Immature natural killer cell (primary cell): ENCODE measurements at regions not wholly inside any gene's neighbourhood (a gene's known extent, or its start where the extent isn't known, plus 50 kb on each side); places are given as distances from the start of the nearest gene placed in this dataset.

Source experiments
- DNase-seq, 3 donors: peaks; one replicate each; pipeline ENCODE4 v3.0.0; 2022; ENCODE audit warnings: mixed read lengths in 1 of 3
- H3K27ac Mint-ChIP-seq, 6 donors: one replicate each; pipeline ENCODE4 v1.8.0; 2020; ENCODE audit warnings: mixed read lengths in 6 of 6, mild to moderate bottlenecking in 5 of 6, inconsistent platforms in 4 of 6, moderate library complexity in 3 of 6
- H3K27me3 Mint-ChIP-seq, 3 donors: one replicate each; pipeline ENCODE4 v1.8.0; 2020 to 2021; ENCODE audit warnings: low read depth in 3 of 3, mild to moderate bottlenecking in 3 of 3, mixed read lengths in 3 of 3, moderate library complexity in 3 of 3, inconsistent platforms in 1 of 3
- H3K36me3 Mint-ChIP-seq, 3 donors: one replicate each; pipeline ENCODE4 v1.8.0; 2020; ENCODE audit warnings: mixed read lengths in 3 of 3, inconsistent platforms in 2 of 3, mild to moderate bottlenecking in 2 of 3
- H3K4me1 Mint-ChIP-seq, 2 donors: one replicate each; pipeline ENCODE4 v1.8.0; 2020; ENCODE audit warnings: inconsistent platforms in 2 of 2, mild to moderate bottlenecking in 2 of 2, mixed read lengths in 2 of 2, moderate library complexity in 1 of 2
- H3K4me3 Mint-ChIP-seq, 5 donors: one replicate each; pipeline ENCODE4 v1.8.0; 2020; ENCODE audit warnings: mild to moderate bottlenecking in 5 of 5, mixed read lengths in 5 of 5, inconsistent platforms in 3 of 5, moderate library complexity in 3 of 5
- H3K9me3 Mint-ChIP-seq, 6 donors: one replicate each; pipeline ENCODE4 v1.8.0; 2020; ENCODE audit warnings: mild to moderate bottlenecking in 6 of 6, mixed read lengths in 6 of 6, inconsistent platforms in 4 of 6, moderate library complexity in 3 of 6

GRCh38 chr7:81648716-81649115, 121.1 kb downstream of the HGF start:
- DNase-seq = no peak
- H3K9me3 Mint-ChIP-seq = peaks cover 7 to 65% (median 22%) of the 10 kb centered on the region in 6 donors
- no peaks in the 10 kb centered on the region for H3K4me1 Mint-ChIP-seq
- no peak overlapping the region for H3K27ac Mint-ChIP-seq
- no peak overlapping the region for H3K4me3 Mint-ChIP-seq
- H3K36me3 Mint-ChIP-seq = peaks cover 0 to 3% (median 0%) of the 10 kb centered on the region in 3 donors
- H3K27me3 Mint-ChIP-seq = peaks cover 0 to 2% (median 0%) of the 10 kb centered on the region in 3 donors

GRCh38 chr7:81645435-81645834, 124.4 kb downstream of the HGF start:
- H3K27me3 Mint-ChIP-seq = peaks cover 0 to 2% (median 0%) of the 10 kb centered on the region in 3 donors
- no peak overlapping the region for H3K27ac Mint-ChIP-seq
- H3K9me3 Mint-ChIP-seq = peaks cover 8 to 51% (median 20%) of the 10 kb centered on the region in 6 donors
- no peak for DNase-seq
- no peaks in the 10 kb centered on the region for H3K4me1 Mint-ChIP-seq
- H3K36me3 Mint-ChIP-seq = peaks cover 0 to 3% (median 0%) of the 10 kb centered on the region in 3 donors
- no peak overlapping the region for H3K4me3 Mint-ChIP-seq

- Mint-ChIP-seq H3K36me3 (peaks cover 0 to 3% (median 0%) of the 10 kb centered on the region in 3 donors), H3K4me3 (no peak overlapping the region), H3K9me3 (peaks cover 10 to 45% (median 21%) of the 10 kb centered on the region in 6 donors), H3K4me1 (no peaks in the 10 kb centered on the region), H3K27ac (no peak overlapping the region), H3K27me3 (peaks cover 0 to 2% (median 2%) of the 10 kb centered on the region in 3 donors)
- no peak for DNase-seq
Measured at GRCh38 chr7:81641873-81642272, 128.0 kb downstream of the HGF start.

GRCh38 chr7:81638198-81638597, 131.6 kb downstream of the HGF start:
- peaks cover 0 to 2% (median 0%) of the 10 kb centered on the region in 3 donors for H3K27me3 Mint-ChIP-seq

GRCh38 chr7:81637534-81637933, 132.3 kb downstream of the HGF start:
- Mint-ChIP-seq H3K4me3 (no peak overlapping the region), H3K27me3 (peaks cover 0 to 2% (median 0%) of the 10 kb centered on the region in 3 donors), H3K27ac (no peak overlapping the region), H3K9me3 (peaks cover 6 to 29% (median 20%) of the 10 kb centered on the region in 6 donors), H3K36me3 (no peaks in the 10 kb centered on the region), H3K4me1 (no peaks in the 10 kb centered on the region)
- no peak for DNase-seq

More at GRCh38 chr7:81638198-81638597, 131.6 kb downstream of the HGF start:
- Mint-ChIP-seq H3K27ac (no peak overlapping the region), H3K4me1 (no peaks in the 10 kb centered on the region), H3K36me3 (no peaks in the 10 kb centered on the region), H3K9me3 (peaks cover 6 to 29% (median 20%) of the 10 kb centered on the region in 6 donors), H3K4me3 (no peak overlapping the region)
- DNase-seq = no peak

- no peak for DNase-seq
- Mint-ChIP-seq H3K9me3 (peaks cover 5 to 13% (median 8%) of the 10 kb centered on the region in 6 donors), H3K27ac (no peak overlapping the region), H3K36me3 (no peaks in the 10 kb centered on the region), H3K4me3 (no peak overlapping the region), H3K4me1 (no peaks in the 10 kb centered on the region), H3K27me3 (no peaks in the 10 kb centered on the region)
Measured at GRCh38 chr7:81632418-81632817, 137.4 kb downstream of the HGF start.

- H3K9me3 Mint-ChIP-seq = peaks cover 2 to 13% (median 8%) of the 10 kb centered on the region in 6 donors
- H3K27me3 Mint-ChIP-seq = no peaks in the 10 kb centered on the region
- H3K4me3 Mint-ChIP-seq = no peak overlapping the region
- no peaks in the 10 kb centered on the region for H3K4me1 Mint-ChIP-seq
- DNase-seq = no peak
- H3K27ac Mint-ChIP-seq = no peak overlapping the region
- H3K36me3 Mint-ChIP-seq = no peaks in the 10 kb centered on the region
Measured at GRCh38 chr7:81630600-81630999, 139.2 kb downstream of the HGF start.

- peaks cover 2 to 13% (median 8%) of the 10 kb centered on the region in 6 donors for H3K9me3 Mint-ChIP-seq
- H3K4me1 Mint-ChIP-seq = no peaks in the 10 kb centered on the region
- H3K4me3 Mint-ChIP-seq = no peak overlapping the region
- DNase-seq = no peak
- H3K36me3 Mint-ChIP-seq = no peaks in the 10 kb centered on the region
- no peak overlapping the region for H3K27ac Mint-ChIP-seq
- no peaks in the 10 kb centered on the region for H3K27me3 Mint-ChIP-seq
Measured at GRCh38 chr7:81629702-81630101, 140.1 kb downstream of the HGF start.

- H3K4me1 Mint-ChIP-seq = no peaks in the 10 kb centered on the region
- H3K4me3 Mint-ChIP-seq = no peak overlapping the region
- H3K9me3 Mint-ChIP-seq = peaks cover 4 to 15% (median 12%) of the 10 kb centered on the region in 6 donors
- H3K27ac Mint-ChIP-seq = no peak overlapping the region
- H3K36me3 Mint-ChIP-seq = no peaks in the 10 kb centered on the region
- no peak for DNase-seq
- no peaks in the 10 kb centered on the region for H3K27me3 Mint-ChIP-seq
Measured at GRCh38 chr7:81628951-81629350, 140.9 kb downstream of the HGF start.

- H3K27me3 Mint-ChIP-seq = no peaks in the 10 kb centered on the region
- peaks cover 5 to 17% (median 9%) of the 10 kb centered on the region in 6 donors for H3K9me3 Mint-ChIP-seq
- no peaks in the 10 kb centered on the region for H3K4me1 Mint-ChIP-seq
- no peak for DNase-seq
- no peak overlapping the region for H3K27ac Mint-ChIP-seq
- no peak overlapping the region for H3K4me3 Mint-ChIP-seq
- H3K36me3 Mint-ChIP-seq = no peaks in the 10 kb centered on the region
Measured at GRCh38 chr7:81627536-81628287, 142.1 kb downstream of the HGF start.

GRCh38 chr7:81626008-81626407, 143.8 kb downstream of the HGF start:
- Mint-ChIP-seq H3K27ac (no peak overlapping the region), H3K4me1 (no peaks in the 10 kb centered on the region), H3K4me3 (no peak overlapping the region), H3K36me3 (no peaks in the 10 kb centered on the region), H3K9me3 (peaks cover 2 to 22% (median 5%) of the 10 kb centered on the region in 6 donors), H3K27me3 (no peaks in the 10 kb centered on the region)
- no peak for DNase-seq

- Mint-ChIP-seq H3K9me3 (peaks cover 3 to 19% (median 5%) of the 10 kb centered on the region in 6 donors), H3K4me3 (no peak overlapping the region), H3K4me1 (no peaks in the 10 kb centered on the region), H3K36me3 (no peaks in the 10 kb centered on the region), H3K27ac (no peak overlapping the region), H3K27me3 (no peaks in the 10 kb centered on the region)
- no peak for DNase-seq
Measured at GRCh38 chr7:81624650-81625631, 144.9 kb downstream of the HGF start.

GRCh38 chr7:81624021-81624592, 145.7 kb downstream of the HGF start:
- Mint-ChIP-seq H3K4me3 (no peak overlapping the region), H3K27ac (no peak overlapping the region), H3K36me3 (no peaks in the 10 kb centered on the region), H3K27me3 (no peaks in the 10 kb centered on the region), H3K4me1 (no peaks in the 10 kb centered on the region), H3K9me3 (peaks cover 3 to 19% (median 6%) of the 10 kb centered on the region in 6 donors)
- DNase-seq = no peak
